HG03460 (cell line): ENCODE measurements at regions not wholly inside any gene's neighbourhood (a gene's known extent, or its start where the extent isn't known, plus 50 kb on each side); places are given as distances from the start of the nearest gene placed in this dataset.
"Not testable (repeated sequence)": the region's sequence is repeated elsewhere in the genome, so short reads cannot be mapped to it uniquely, and the experiment has no call there.

Experiments used
- ATAC-seq: cut with Tn5 transposase; IDR thresholded peaks from one replicate; pipeline ENCODE4 v1.9.1; 2021; ENCODE audit not compliant: unreplicated experiment

- ATAC-seq = no peak
Observed at GRCh38 chr14:105864651-105865265, 338.4 kb downstream of the TMEM121 start.

- ATAC-seq = no peak
Observed at GRCh38 chr14:105865266-105865903, 339.0 kb downstream of the TMEM121 start.

GRCh38 chr14:105865904-105866840, 339.8 kb downstream of the TMEM121 start:
- no peak for ATAC-seq

- ATAC-seq = no peak
Observed at GRCh38 chr14:105866841-105867321, 340.5 kb downstream of the TMEM121 start.

GRCh38 chr14:105867961-105868599, 341.7 kb downstream of the TMEM121 start:
- ATAC-seq = no peak

- ATAC-seq = no peak
Observed at GRCh38 chr14:105871590-105871989, 345.2 kb downstream of the TMEM121 start.

- no peak for ATAC-seq
Observed at GRCh38 chr14:105873870-105874512, 347.6 kb downstream of the TMEM121 start.

GRCh38 chr14:105876158-105876557, 349.8 kb downstream of the TMEM121 start:
- no peak for ATAC-seq

GRCh38 chr14:105876829-105877228, 350.4 kb downstream of the TMEM121 start:
- no peak for ATAC-seq

GRCh38 chr14:105877645-105878044, 351.3 kb downstream of the TMEM121 start:
- ATAC-seq = no peak

GRCh38 chr14:105878125-105878524, 351.7 kb downstream of the TMEM121 start:
- ATAC-seq = no peak

GRCh38 chr14:105878554-105878953, 352.2 kb downstream of the TMEM121 start:
- ATAC-seq = no peak

- ATAC-seq = no peak
Observed at GRCh38 chr14:105879503-105879866, 353.1 kb downstream of the TMEM121 start.

- ATAC-seq = no peak
Observed at GRCh38 chr14:105879867-105880561, 353.6 kb downstream of the TMEM121 start.

GRCh38 chr14:105880616-105881015, 354.2 kb downstream of the TMEM121 start:
- ATAC-seq = no peak

- ATAC-seq = no peak
Observed at GRCh38 chr14:105881021-105881930, 354.9 kb downstream of the TMEM121 start.

GRCh38 chr14:105882011-105882410, 355.6 kb downstream of the TMEM121 start:
- not testable (repeated sequence) for ATAC-seq

GRCh38 chr14:105882626-105883025, 356.2 kb downstream of the TMEM121 start:
- no peak for ATAC-seq
